Psoas muscle (tissue), 7 donors: ENCODE measurements at regions not wholly inside any gene's neighbourhood (a gene's known extent, or its start where the extent isn't known, plus 50 kb on each side); places are given as distances from the start of the nearest gene placed in this dataset.

ENCODE experiments used
- ATAC-seq, 4 donors: fragments of 200-7000 bp; cut with Tn5 transposase; one replicate each; pipeline ENCODE4 v1.9.1; 2020; ENCODE audit warnings: moderate library complexity in 3 of 4, mild to moderate bottlenecking in 2 of 4
- DNase-seq, 2 donors: peaks; one replicate each; pipeline ENCODE4 v3.0.0-alpha.2; 2020
- H3K27ac ChIP-seq: fragments of 200-600 bp; one replicate; pipeline ENCODE4 v1.8.0; 2022
- H3K27me3 ChIP-seq, 3 donors: fragments of 200-600 bp in 1 of 3; one replicate each; pipeline versions ENCODE4 v1.6.1 to v1.8.0; 2013 to 2022; ENCODE audit warnings: low read length in 2 of 3, mild to moderate bottlenecking in 2 of 3, moderate library complexity in 1 of 3; ENCODE audit not compliant: insufficient read depth in 3 of 3
- H3K36me3 ChIP-seq, 2 donors: fragments of 200-600 bp in 1 of 2; one replicate each; pipeline versions ENCODE4 v1.6.1 to v1.8.0; 2013 to 2022; ENCODE audit warnings: low read depth in 1 of 2, mild to moderate bottlenecking in 1 of 2, moderate library complexity in 1 of 2; ENCODE audit not compliant: insufficient read depth in 1 of 2
- H3K4me1 ChIP-seq: fragments of 200-600 bp; one replicate; pipeline ENCODE4 v1.8.0; 2022
- H3K4me3 ChIP-seq: fragments of 200-600 bp; one replicate; pipeline ENCODE4 v1.8.0; 2022; ENCODE audit warnings: mild to moderate bottlenecking
- H3K9me3 ChIP-seq: fragments of 200-600 bp; one replicate; pipeline ENCODE4 v1.8.0; 2022
- WGBS, 3 donors: extraction: QIAGEN DNeasy Blood & Tissue Kit; methylation state at CpG; one replicate each; pipeline versions ENCODE4 v1.1.6 to v1.1.7; 2013; 5-methylcytosine and 5-hydroxymethylcytosine counted together
- intact Hi-C, 2 donors: fragments of 100-400 bp; cut with DNase I; formaldehyde crosslinking; loops; one replicate each; pipeline versions ENCODE4 v1.11.0 to v1.14.2; 2022
- TF ChIP-seq, protein P1 (sequence below): fragments of 200-600 bp; IDR thresholded peaks from one replicate; pipeline ENCODE4 v1.8.0; 2022; ENCODE audit warnings: antibody characterized with exemption
- donor health status: healthy with polysubstance abuse.
- donor health status: DM: no; HTN: no; CAD: no; lungs with moderate emphysema.
- donor health status: Bipolar disorder and iron deficiency.
- donor health status: healthy.
- donor health status: DM: yes; HTN: yes; CAD: no.
- donor health status: DM: no; HTN: no; CAD: no.
- donor health status: DM: yes; HTN: yes; CAD: no.

DNA sequence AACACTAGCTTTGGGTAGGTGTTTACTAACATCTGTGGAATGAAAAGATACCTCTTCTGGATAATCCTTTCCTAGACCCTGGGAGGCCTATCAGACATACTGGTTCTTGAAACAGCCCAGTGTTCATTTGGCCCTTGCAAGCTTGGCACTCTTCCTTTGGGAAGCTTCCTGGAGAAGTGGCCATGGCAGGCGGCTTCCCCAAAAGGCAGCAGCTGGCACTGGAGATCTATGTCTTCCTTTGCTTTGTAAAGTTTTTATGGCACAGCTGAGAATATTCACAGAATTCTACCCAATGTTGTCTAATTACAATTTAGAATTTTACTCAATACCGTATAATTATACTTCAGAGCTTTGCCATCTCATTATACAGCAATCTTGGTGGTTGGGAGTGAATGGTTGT lies 199.2 kb upstream of the C11orf87 start:
- Histone ChIP-seq H3K4me3 (no peak overlapping the region), H3K27me3 (no peaks in the 10 kb centered on the region), H3K9me3 (no peaks in the 10 kb centered on the region), H3K36me3 (no peaks in the 10 kb centered on the region), H3K27ac (no peak overlapping the region), H3K4me1 (no peaks in the 10 kb centered on the region)
- TF ChIP-seq, protein P1, sequence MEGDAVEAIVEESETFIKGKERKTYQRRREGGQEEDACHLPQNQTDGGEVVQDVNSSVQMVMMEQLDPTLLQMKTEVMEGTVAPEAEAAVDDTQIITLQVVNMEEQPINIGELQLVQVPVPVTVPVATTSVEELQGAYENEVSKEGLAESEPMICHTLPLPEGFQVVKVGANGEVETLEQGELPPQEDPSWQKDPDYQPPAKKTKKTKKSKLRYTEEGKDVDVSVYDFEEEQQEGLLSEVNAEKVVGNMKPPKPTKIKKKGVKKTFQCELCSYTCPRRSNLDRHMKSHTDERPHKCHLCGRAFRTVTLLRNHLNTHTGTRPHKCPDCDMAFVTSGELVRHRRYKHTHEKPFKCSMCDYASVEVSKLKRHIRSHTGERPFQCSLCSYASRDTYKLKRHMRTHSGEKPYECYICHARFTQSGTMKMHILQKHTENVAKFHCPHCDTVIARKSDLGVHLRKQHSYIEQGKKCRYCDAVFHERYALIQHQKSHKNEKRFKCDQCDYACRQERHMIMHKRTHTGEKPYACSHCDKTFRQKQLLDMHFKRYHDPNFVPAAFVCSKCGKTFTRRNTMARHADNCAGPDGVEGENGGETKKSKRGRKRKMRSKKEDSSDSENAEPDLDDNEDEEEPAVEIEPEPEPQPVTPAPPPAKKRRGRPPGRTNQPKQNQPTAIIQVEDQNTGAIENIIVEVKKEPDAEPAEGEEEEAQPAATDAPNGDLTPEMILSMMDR: no peak
- DNase-seq: no peak
- intact Hi-C loops: no loop called here
- ATAC-seq: no peak
- WGBS, 3 donors: 52 to 66% (median 64%) methylated on average over 2 of the region's 2 CpGs

DNA sequence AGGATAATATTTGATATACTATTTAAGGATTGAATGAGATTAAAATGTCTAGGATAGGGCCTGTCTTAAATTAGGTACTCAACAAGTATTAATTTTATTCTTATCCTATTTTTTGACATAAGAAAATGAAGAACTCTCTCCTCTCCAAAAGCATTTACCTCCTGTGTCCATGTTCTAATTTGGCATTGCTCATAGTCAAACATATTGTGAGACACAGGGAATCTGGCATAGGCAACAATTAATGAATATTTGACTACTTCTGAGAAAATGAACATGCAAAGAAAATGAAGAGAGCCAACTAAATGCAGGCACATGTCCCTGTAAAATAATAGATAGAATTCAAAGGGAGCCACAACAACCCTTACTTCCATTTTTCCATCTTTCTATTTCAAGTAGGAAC lies 198.5 kb upstream of the C11orf87 start:
- TF ChIP-seq, protein P1: no peak
- Histone ChIP-seq H3K27me3 (no peaks in the 10 kb centered on the region), H3K9me3 (no peaks in the 10 kb centered on the region), H3K4me3 (no peak overlapping the region), H3K36me3 (no peaks in the 10 kb centered on the region), H3K27ac (no peak overlapping the region), H3K4me1 (no peaks in the 10 kb centered on the region)
- DNase-seq (no peak), ATAC-seq (no peak)
- intact Hi-C loops: no loop called here

DNA sequence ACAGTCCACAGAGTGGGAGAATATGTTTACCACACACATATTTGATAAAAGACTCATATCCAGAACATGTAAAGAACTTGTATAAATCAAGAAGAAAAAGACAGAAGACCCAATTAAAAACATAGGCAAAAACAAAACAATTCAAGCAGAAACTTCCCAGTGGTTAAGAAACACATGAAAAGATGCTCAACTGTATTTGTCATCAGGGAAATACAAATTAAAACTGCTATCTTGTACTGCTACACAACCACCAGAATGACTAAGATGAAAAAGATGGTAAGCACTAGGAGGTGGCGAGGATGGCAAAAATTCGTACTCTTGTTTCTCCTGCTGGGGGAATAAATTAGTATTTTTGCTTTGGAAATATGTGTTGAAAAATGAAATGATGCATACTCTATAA lies 192.3 kb upstream of the C11orf87 start:
- no peaks in the 10 kb centered on the region for H3K27me3 ChIP-seq
- no peak overlapping the region for H3K27ac ChIP-seq
- no peaks in the 10 kb centered on the region for H3K4me1 ChIP-seq
- H3K9me3 ChIP-seq: no peaks in the 10 kb centered on the region
- 78 to 85% (median 83%) methylated on average over 2 of the region's 2 CpGs for WGBS, 3 donors
- TF ChIP-seq, protein P1: no peak
- DNase-seq (no peak), ATAC-seq (no peak)
- intact Hi-C loops: no loop called here
- no peak overlapping the region for H3K4me3 ChIP-seq
- H3K36me3 ChIP-seq: no peaks in the 10 kb centered on the region

DNA sequence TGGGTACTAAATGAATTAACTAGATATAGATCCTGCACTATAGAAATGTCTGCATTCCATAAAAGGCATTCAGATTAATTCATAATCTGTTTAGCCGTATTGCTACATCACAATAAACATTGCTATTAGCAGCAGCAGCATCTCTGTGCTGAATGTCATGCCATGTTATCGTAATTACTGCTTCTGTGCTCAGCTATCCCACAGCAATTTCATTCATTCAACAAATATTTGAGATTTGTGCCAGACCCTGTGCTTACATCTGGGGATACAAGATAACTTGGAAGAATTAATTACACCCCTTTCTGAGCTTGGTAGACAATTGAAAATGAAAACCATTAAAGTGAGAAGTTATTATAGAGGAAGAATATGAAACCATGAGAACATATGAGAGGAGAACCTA lies 185.8 kb upstream of the C11orf87 start:
- H3K36me3 ChIP-seq: no peaks in the 10 kb centered on the region
- H3K27me3 ChIP-seq: no peaks in the 10 kb centered on the region
- peaks cover 6% of the 10 kb centered on the region for H3K9me3 ChIP-seq
- no peak overlapping the region for H3K4me3 ChIP-seq
- no peak overlapping the region for H3K27ac ChIP-seq
- intact Hi-C loops: no loop called here
- ATAC-seq: no peak
- 64 to 74% (median 70%) methylated on average over 2 of the region's 2 CpGs for WGBS, 3 donors
- H3K4me1 ChIP-seq: no peaks in the 10 kb centered on the region
- DNase-seq: no peak
- TF ChIP-seq, protein P1: no peak

DNA sequence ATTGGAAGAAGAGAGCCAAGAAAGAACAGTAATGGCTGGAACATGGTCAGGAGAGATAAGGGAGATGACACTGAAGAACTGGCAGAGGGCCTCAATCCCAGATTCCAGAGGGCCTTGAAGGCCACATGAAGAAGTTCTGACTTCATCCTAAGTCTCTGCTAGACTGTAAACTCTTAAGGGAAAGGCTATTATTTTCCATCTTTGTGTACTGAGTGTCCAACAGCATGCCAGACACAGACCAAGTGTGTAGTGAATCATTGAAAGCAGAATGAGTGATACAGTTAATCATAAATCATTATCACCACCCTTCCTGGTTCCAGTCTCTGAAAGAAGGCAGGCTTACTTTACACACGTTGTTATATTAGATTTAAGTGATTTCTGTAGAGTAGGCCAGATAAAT lies 185.3 kb upstream of the C11orf87 start:
- ATAC-seq (no peak), DNase-seq (no peak)
- Histone ChIP-seq H3K27ac (no peak overlapping the region), H3K4me1 (no peaks in the 10 kb centered on the region), H3K9me3 (peaks cover 6% of the 10 kb centered on the region), H3K4me3 (no peak overlapping the region), H3K36me3 (no peaks in the 10 kb centered on the region), H3K27me3 (no peaks in the 10 kb centered on the region)
- WGBS, 3 donors: 41 to 55% (median 50%) methylated on average over 1 of the region's 1 CpG
- intact Hi-C loops: no loop called here
- TF ChIP-seq, protein P1: no peak
